ENCODE measurements at regions not wholly inside any gene's neighbourhood (a gene's known extent, or its start where the extent isn't known, plus 50 kb on each side); places are given as distances from the start of the nearest gene placed in this dataset.

GRCh38 chr1:58977598-58977997, 193.8 kb upstream of the JUN start:
- Histone ChIP-seq H3K36me3 (ENCODE audit: control insufficient read depth, insufficient read depth, low read length) (no peaks in the 10 kb centered on the region), H3K9me3 (ENCODE audit: control insufficient read depth, insufficient read depth, low read depth, low read length) (no peaks in the 10 kb centered on the region), H3K4me1 (ENCODE audit: control insufficient read depth, insufficient read depth, low read length) (no peaks in the 10 kb centered on the region), H3K27me3 (ENCODE audit: control insufficient read depth, insufficient read depth, low read length) (no peaks in the 10 kb centered on the region), H3K4me3 (ENCODE audit: low read depth in 2 of 2, low read length in 2 of 2) (no peak overlapping the region), H3K27ac (ENCODE audit: low read length) (no peak overlapping the region)
- POLR2A ChIA-PET: no interaction called here
- no peak for DNase-seq (ENCODE audit: low read depth, low spot score)
- no TSS peak for BruUV-seq (replicated peaks)
- ATAC-seq: no peak
- TF ChIP-seq CTCF (IDR thresholded peaks at IDR 0.05) (no peak), REST (IDR thresholded peaks at IDR 0.05; ENCODE audit: insufficient read depth in 1 of 2, low read depth in 2 of 2, low read length in 1 of 2) (no peak), TCF7L2 (IDR thresholded peaks at IDR 0.05; ENCODE audit: low read depth, low read length) (no peak), SIN3A (IDR thresholded peaks at IDR 0.05; ENCODE audit: borderline replicate concordance, insufficient read depth, low read depth, low read length) (no peak), POLR2AphosphoS5 (IDR thresholded peaks at IDR 0.05; ENCODE audit: low read depth, low read length) (no peak)
- CTCF ChIA-PET: no interaction called here
- intact Hi-C loops (cut with micrococcal nuclease; ENCODE audit: unreplicated experiment) (no loop called here), in situ Hi-C loops (cut with HindIII; ENCODE audit: low pct_unique_long_range_greater_than_20kb, low sequenced_read_pairs) (no loop called here)

- H3K4me3 ChIP-seq (ENCODE audit: low read depth in 2 of 2, low read length in 2 of 2): no peak overlapping the region
- intact Hi-C loops (cut with micrococcal nuclease; ENCODE audit: unreplicated experiment): no loop called here
- no peaks in the 10 kb centered on the region for H3K9me3 ChIP-seq (ENCODE audit: control insufficient read depth, insufficient read depth, low read depth, low read length)
- ATAC-seq: no peak
- in situ Hi-C loops (cut with HindIII; ENCODE audit: low pct_unique_long_range_greater_than_20kb, low sequenced_read_pairs): no loop called here
- no peak for DNase-seq (ENCODE audit: low read depth, low spot score)
- H3K27ac ChIP-seq (ENCODE audit: low read length): no peak overlapping the region
- no TSS peak for BruUV-seq (replicated peaks)
- CTCF ChIA-PET: no interaction called here
- no peaks in the 10 kb centered on the region for H3K27me3 ChIP-seq (ENCODE audit: control insufficient read depth, insufficient read depth, low read length)
- H3K36me3 ChIP-seq (ENCODE audit: control insufficient read depth, insufficient read depth, low read length): no peaks in the 10 kb centered on the region
- no peak for TF ChIP-seq TCF7L2 (IDR thresholded peaks at IDR 0.05; ENCODE audit: low read depth, low read length)
- TF ChIP-seq CTCF (IDR thresholded peaks at IDR 0.05): no peak
- no peak for TF ChIP-seq SIN3A (IDR thresholded peaks at IDR 0.05; ENCODE audit: borderline replicate concordance, insufficient read depth, low read depth, low read length)
- no peak for TF ChIP-seq POLR2AphosphoS5 (IDR thresholded peaks at IDR 0.05; ENCODE audit: low read depth, low read length)
- TF ChIP-seq REST (IDR thresholded peaks at IDR 0.05; ENCODE audit: insufficient read depth in 1 of 2, low read depth in 2 of 2, low read length in 1 of 2): no peak
- POLR2A ChIA-PET: no interaction called here
- no peaks in the 10 kb centered on the region for H3K4me1 ChIP-seq (ENCODE audit: control insufficient read depth, insufficient read depth, low read length)
Observed at GRCh38 chr1:58978096-58978495, 194.2 kb upstream of the JUN start.
